ENCODE measurements at regions not wholly inside any gene's neighbourhood (a gene's known extent, or its start where the extent isn't known, plus 50 kb on each side); places are given as distances from the start of the nearest gene placed in this dataset.

DNA sequence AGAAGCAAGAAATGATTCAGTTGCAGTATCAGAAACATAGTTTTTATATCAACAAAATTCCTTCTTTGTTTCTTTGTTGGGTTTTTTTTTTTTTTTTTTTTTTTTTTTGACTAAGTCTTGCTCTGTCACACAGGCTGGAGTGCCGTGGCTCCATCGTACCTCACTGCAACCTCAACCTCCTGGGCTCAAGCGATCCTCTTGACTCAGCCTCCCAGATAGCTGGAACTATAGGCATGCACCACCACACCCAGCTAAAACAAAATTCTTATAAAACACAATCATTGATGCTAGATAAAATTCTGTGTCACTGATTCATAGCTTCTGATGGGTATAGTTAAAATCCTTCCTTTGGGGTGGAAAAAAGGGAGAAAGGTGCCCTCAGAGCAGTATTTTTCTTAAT, 110.3 kb upstream of the TNFAIP3 start:
- TF ChIP-seq, protein P1, sequence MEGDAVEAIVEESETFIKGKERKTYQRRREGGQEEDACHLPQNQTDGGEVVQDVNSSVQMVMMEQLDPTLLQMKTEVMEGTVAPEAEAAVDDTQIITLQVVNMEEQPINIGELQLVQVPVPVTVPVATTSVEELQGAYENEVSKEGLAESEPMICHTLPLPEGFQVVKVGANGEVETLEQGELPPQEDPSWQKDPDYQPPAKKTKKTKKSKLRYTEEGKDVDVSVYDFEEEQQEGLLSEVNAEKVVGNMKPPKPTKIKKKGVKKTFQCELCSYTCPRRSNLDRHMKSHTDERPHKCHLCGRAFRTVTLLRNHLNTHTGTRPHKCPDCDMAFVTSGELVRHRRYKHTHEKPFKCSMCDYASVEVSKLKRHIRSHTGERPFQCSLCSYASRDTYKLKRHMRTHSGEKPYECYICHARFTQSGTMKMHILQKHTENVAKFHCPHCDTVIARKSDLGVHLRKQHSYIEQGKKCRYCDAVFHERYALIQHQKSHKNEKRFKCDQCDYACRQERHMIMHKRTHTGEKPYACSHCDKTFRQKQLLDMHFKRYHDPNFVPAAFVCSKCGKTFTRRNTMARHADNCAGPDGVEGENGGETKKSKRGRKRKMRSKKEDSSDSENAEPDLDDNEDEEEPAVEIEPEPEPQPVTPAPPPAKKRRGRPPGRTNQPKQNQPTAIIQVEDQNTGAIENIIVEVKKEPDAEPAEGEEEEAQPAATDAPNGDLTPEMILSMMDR (IDR thresholded peaks at IDR 0.05 in 2 of 3, conservative IDR thresholded peaks at IDR 0.05 in 1 of 3; ENCODE audit: control insufficient read depth in 2 of 3, extremely low read depth in 1 of 3, insufficient read depth in 1 of 3, low read depth in 3 of 3, low read length in 3 of 3) = no peak
- TF ChIP-seq YY1 (IDR thresholded peaks at IDR 0.05; ENCODE audit: low read depth, low read length) (no peak), ZNF24 (IDR thresholded peaks at IDR 0.05) (no peak), HDAC2 (IDR thresholded peaks at IDR 0.05) (no peak), TCF12 (IDR thresholded peaks at IDR 0.05; ENCODE audit: low read depth, low read length) (no peak), MYB (IDR thresholded peaks at IDR 0.05; ENCODE audit: borderline replicate concordance, low read depth, low read length) (no peak), FOXM1 (IDR thresholded peaks at IDR 0.05; ENCODE audit: low read depth, low read length) (no peak), ZSCAN29 (IDR thresholded peaks at IDR 0.05) (no peak)
- TF ChIP-seq, protein P2, sequence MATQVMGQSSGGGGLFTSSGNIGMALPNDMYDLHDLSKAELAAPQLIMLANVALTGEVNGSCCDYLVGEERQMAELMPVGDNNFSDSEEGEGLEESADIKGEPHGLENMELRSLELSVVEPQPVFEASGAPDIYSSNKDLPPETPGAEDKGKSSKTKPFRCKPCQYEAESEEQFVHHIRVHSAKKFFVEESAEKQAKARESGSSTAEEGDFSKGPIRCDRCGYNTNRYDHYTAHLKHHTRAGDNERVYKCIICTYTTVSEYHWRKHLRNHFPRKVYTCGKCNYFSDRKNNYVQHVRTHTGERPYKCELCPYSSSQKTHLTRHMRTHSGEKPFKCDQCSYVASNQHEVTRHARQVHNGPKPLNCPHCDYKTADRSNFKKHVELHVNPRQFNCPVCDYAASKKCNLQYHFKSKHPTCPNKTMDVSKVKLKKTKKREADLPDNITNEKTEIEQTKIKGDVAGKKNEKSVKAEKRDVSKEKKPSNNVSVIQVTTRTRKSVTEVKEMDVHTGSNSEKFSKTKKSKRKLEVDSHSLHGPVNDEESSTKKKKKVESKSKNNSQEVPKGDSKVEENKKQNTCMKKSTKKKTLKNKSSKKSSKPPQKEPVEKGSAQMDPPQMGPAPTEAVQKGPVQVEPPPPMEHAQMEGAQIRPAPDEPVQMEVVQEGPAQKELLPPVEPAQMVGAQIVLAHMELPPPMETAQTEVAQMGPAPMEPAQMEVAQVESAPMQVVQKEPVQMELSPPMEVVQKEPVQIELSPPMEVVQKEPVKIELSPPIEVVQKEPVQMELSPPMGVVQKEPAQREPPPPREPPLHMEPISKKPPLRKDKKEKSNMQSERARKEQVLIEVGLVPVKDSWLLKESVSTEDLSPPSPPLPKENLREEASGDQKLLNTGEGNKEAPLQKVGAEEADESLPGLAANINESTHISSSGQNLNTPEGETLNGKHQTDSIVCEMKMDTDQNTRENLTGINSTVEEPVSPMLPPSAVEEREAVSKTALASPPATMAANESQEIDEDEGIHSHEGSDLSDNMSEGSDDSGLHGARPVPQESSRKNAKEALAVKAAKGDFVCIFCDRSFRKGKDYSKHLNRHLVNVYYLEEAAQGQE (IDR thresholded peaks at IDR 0.05; ENCODE audit: low read depth, low read length) = no peak
